HCT116 (cell line): ENCODE measurements at regions not wholly inside any gene's neighbourhood (a gene's known extent, or its start where the extent isn't known, plus 50 kb on each side); places are given as distances from the start of the nearest gene placed in this dataset.

Source experiments
- ATAC-seq: fragments of 200-7000 bp; cut with Tn5 transposase; 2 replicates; pipeline ENCODE4 v1.9.1; 2020; ENCODE audit warnings: mild to moderate bottlenecking, moderate library complexity
- BruUV-seq: library from RNA; stranded (reverse); fragments of 400-500 nt; replicated peaks from 2 replicates; lab custom pipeline; 2021; lab: Mats Ljungman, UMichigan
- CTCF ChIA-PET: fragments of 300-600 bp; sonication (Branson Sonifier 250); formaldehyde crosslinking; loops from one replicate; lab custom pipeline; 2021; ENCODE audit warnings: antibody characterized with exemption; lab: Charles Lee
- POLR2A ChIA-PET: fragments of 300-600, 350-600 bp; sonication (Branson Sonifier 250); formaldehyde crosslinking; loops from one replicate; lab custom pipeline; 2021; ENCODE audit warnings: antibody characterized with exemption; lab: Charles Lee
- RAD21 ChIA-PET, 2 experiments: fragments of 300-600 bp; sonication (Branson Sonifier 250); formaldehyde crosslinking; loops; one replicate each; lab custom pipeline; 2023; ENCODE audit warnings: low total read pairs in 2 of 2; ENCODE audit not compliant: uncharacterized antibody in 2 of 2, unreplicated experiment in 2 of 2, low non-redundant PET in 1 of 2; lab: Charles Lee
- DNase-seq: peaks from one replicate; pipeline ENCODE4 v3.0.0-alpha.2; 2010; ENCODE audit warnings: low read depth, low spot score
- H2AFZ ChIP-seq: fragments of 200-600 bp; shearing (Covaris generic), sonication (generic); 2 replicates; pipeline ENCODE4 v1.6.1; 2017; ENCODE audit warnings: low read depth, mixed run types, mixed read lengths, antibody characterized with exemption, low read length; ENCODE audit not compliant: poor library complexity, severe bottlenecking
- H3K27ac ChIP-seq: 2 replicates; pipeline ENCODE4 v1.5.1; 2012; ENCODE audit warnings: low read depth, low read length
- H3K27me3 ChIP-seq: fragments of 200-600 bp; sonication (generic); 2 replicates; pipeline ENCODE4 v1.6.1; 2016; ENCODE audit warnings: mixed run types, low read length, mixed read lengths; ENCODE audit not compliant: insufficient read depth
- H3K36me3 ChIP-seq, 2 experiments: fragments of 200-500 bp in 1 of 2; fragments of 200-600 bp in 1 of 2; sonication (Bioruptor generic) in 1 of 2; sonication (generic) in 1 of 2; 2 replicates each; pipeline versions ENCODE4 v1.5.1 to v1.6.1; 2014 to 2016; ENCODE audit warnings: low read length in 2 of 2, inconsistent platforms in 1 of 2, mixed read lengths in 1 of 2, mixed run types in 1 of 2; ENCODE audit not compliant: insufficient read depth in 2 of 2, control insufficient read depth in 1 of 2
- H3K4me1 ChIP-seq, 2 experiments: fragments of 200-600 bp in 1 of 2; sonication (generic) in 1 of 2; 2 replicates each; pipeline versions ENCODE4 v1.5.1 to v1.6.1; 2012 to 2017; ENCODE audit warnings: low read length in 2 of 2, inconsistent platforms in 1 of 2, mild to moderate bottlenecking in 1 of 2, mixed read lengths in 1 of 2, mixed run types in 1 of 2, moderate library complexity in 1 of 2; ENCODE audit not compliant: insufficient read depth in 2 of 2, control insufficient read depth in 1 of 2
- H3K4me2 ChIP-seq: fragments of 200-600 bp; sonication (generic); 2 replicates; pipeline ENCODE4 v1.6.1; 2017; ENCODE audit warnings: mixed run types, low read length, mixed read lengths
- H3K4me3 ChIP-seq, 2 experiments: fragments of 200-600 bp in 1 of 2; sonication (generic) in 1 of 2; replicated peaks in 1 of 2; 2 replicates each; pipeline ENCODE4 v1.5.1; 2011 to 2016; ENCODE audit warnings: low read length in 2 of 2, control low read depth in 1 of 2, low read depth in 1 of 2, mild to moderate bottlenecking in 1 of 2, mixed read lengths in 1 of 2, mixed run types in 1 of 2
- H3K79me2 ChIP-seq: fragments of 200-600 bp; sonication (generic); 2 replicates; pipeline ENCODE4 v1.6.1; 2017; ENCODE audit warnings: mild to moderate bottlenecking, mixed run types, low read length, moderate library complexity, mixed read lengths; ENCODE audit not compliant: insufficient read depth
- H3K9ac ChIP-seq: fragments of 200-600 bp; sonication (generic); 2 replicates; pipeline ENCODE4 v1.6.1; 2016; ENCODE audit warnings: low read length, mixed read lengths
- H3K9me2 ChIP-seq: fragments of 200-600 bp; sonication (generic), shearing (Covaris generic); 2 replicates; pipeline ENCODE4 v1.6.1; 2017; ENCODE audit warnings: mixed run types, mild to moderate bottlenecking, moderate library complexity; ENCODE audit not compliant: insufficient read depth
- H3K9me3 ChIP-seq, 2 experiments: fragments of 200-500 bp in 1 of 2; fragments of 200-600 bp in 1 of 2; sonication (Bioruptor generic) in 1 of 2; sonication (generic) in 1 of 2; 2 replicates each; pipeline ENCODE4 v1.6.1; 2014 to 2017; ENCODE audit warnings: low read length in 2 of 2, mixed read lengths in 2 of 2, inconsistent platforms in 1 of 2, low read depth in 1 of 2, mild to moderate bottlenecking in 1 of 2, mixed run types in 1 of 2, moderate library complexity in 1 of 2; ENCODE audit not compliant: control insufficient read depth in 1 of 2, insufficient read depth in 1 of 2
- H4K20me1 ChIP-seq: fragments of 200-600 bp; sonication (generic), shearing (Covaris generic); 2 replicates; pipeline ENCODE4 v1.6.1; 2017; ENCODE audit warnings: mixed run types, mild to moderate bottlenecking, moderate library complexity; ENCODE audit not compliant: insufficient read depth
- CBX3 ChIP-seq: IDR thresholded peaks from 2 replicates; pipeline ENCODE4 v1.6.1; 2012; ENCODE audit warnings: low read depth
- CEBPB ChIP-seq: IDR thresholded peaks from 2 replicates; pipeline ENCODE4 v1.6.1; 2012; ENCODE audit warnings: low read depth
- JUND ChIP-seq: IDR thresholded peaks from 2 replicates; pipeline ENCODE4 v1.6.1; 2012
- MAX ChIP-seq: IDR thresholded peaks from 2 replicates; pipeline ENCODE4 v1.6.1; 2012
- POLR2A ChIP-seq: IDR thresholded peaks from 2 replicates; pipeline ENCODE4 v1.7.0; 2011; ENCODE audit warnings: borderline replicate concordance; ENCODE audit not compliant: insufficient read depth, insufficient read length; ENCODE audit errors: extremely low read depth
- POLR2AphosphoS5 ChIP-seq: IDR thresholded peaks from 2 replicates; pipeline ENCODE4 v1.6.1; 2011; ENCODE audit warnings: mild to moderate bottlenecking, low read depth, low read length, moderate library complexity
- RAD21 ChIP-seq: IDR thresholded peaks from 2 replicates; pipeline ENCODE4 v1.6.1; 2012; ENCODE audit warnings: low read depth, mild to moderate bottlenecking
- SIN3A ChIP-seq: IDR thresholded peaks from 2 replicates; pipeline ENCODE4 v1.6.1; 2012; ENCODE audit warnings: low read depth
- SP1 ChIP-seq: IDR thresholded peaks from 2 replicates; pipeline ENCODE4 v1.6.1; 2012; ENCODE audit warnings: low read depth
- YY1 ChIP-seq: IDR thresholded peaks from 2 replicates; pipeline ENCODE4 v1.6.1; 2011; ENCODE audit warnings: low read length, low read depth, moderate library complexity, mild to moderate bottlenecking; ENCODE audit not compliant: insufficient replicate concordance; ENCODE audit errors: extremely low read depth
- ZNF274 ChIP-seq: fragments of 200-500 bp; sonication (Bioruptor generic); IDR thresholded peaks from 2 replicates; pipeline ENCODE4 v1.6.1; 2014; ENCODE audit warnings: mild to moderate bottlenecking, low read depth, low read length, inconsistent platforms
- intact Hi-C: fragments of 100-400 bp; cut with micrococcal nuclease; formaldehyde crosslinking; loops from 2 replicates; pipeline ENCODE4 v1.10.0; 2022
- TF ChIP-seq, protein P1 (sequence below): IDR thresholded peaks from 2 replicates; pipeline ENCODE4 v1.6.1; 2012; ENCODE audit warnings: low read depth
- TF ChIP-seq, protein P2 (sequence below), 3 experiments: fragments of 200-600 bp in 1 of 3; sonication (generic) in 1 of 3; IDR thresholded peaks in 2 of 3; conservative IDR thresholded peaks in 1 of 3; 2 replicates each; pipeline ENCODE4 v1.5.1; 2012 to 2017; ENCODE audit warnings: low read depth in 2 of 3, low read length in 2 of 3, antibody characterized with exemption in 1 of 3, borderline replicate concordance in 1 of 3, control low read depth in 1 of 3, mild to moderate bottlenecking in 1 of 3, mixed read lengths in 1 of 3, mixed run types in 1 of 3, moderate library complexity in 1 of 3; ENCODE audit not compliant: insufficient read depth in 1 of 3

DNA sequence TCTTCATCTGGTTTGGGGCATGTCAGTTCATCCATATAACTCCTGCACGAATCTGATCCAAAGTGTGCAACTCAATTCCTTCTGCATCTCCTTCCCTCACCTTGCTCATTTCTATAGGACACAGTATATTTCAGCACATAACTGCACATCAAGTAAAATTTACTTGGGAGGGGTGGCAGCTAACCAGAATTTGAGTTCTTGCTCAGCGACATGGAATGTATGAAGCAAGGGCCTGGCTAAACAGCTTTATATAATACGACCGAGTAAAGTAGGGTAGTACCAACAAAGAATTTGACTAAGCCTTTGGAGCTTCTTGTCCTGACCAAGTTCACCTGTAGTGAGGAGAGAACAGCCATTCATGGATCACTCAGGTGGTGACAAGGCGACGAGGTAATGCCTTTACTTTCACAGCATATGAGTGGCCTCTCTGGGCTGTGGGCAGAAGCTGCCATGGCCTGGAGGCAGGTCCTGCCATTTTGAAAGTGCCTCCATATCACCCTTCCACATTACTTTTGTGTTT, 570.2 kb upstream of the TNP1 start:
- Histone ChIP-seq H3K9ac (no peak overlapping the region), H4K20me1 (no peaks in the 10 kb centered on the region), H3K4me2 (no peak overlapping the region), H3K27me3 (peaks cover 19% of the 10 kb centered on the region), H3K79me2 (no peaks in the 10 kb centered on the region), H3K36me3 (no peaks in the 10 kb centered on the region), H3K27ac (no peak overlapping the region), H2AFZ (no peak overlapping the region), H3K4me3 (no peak overlapping the region), H3K9me3 (no peaks in the 10 kb centered on the region), H3K4me1 (peaks cover 4% of the 10 kb centered on the region in 2 experiments; a peak in 2 of 4 replicates), H3K9me2 (no peaks in the 10 kb centered on the region)
- RAD21 ChIA-PET, result no interaction called here
- TF ChIP-seq JUND (no peak), SIN3A (no peak), YY1 (no peak), POLR2AphosphoS5 (no peak), CBX3 (no peak), SP1 (no peak), MAX (no peak), CEBPB (no peak), RAD21 (no peak), POLR2A (no peak), ZNF274 (no peak)
- TF ChIP-seq, protein P1, sequence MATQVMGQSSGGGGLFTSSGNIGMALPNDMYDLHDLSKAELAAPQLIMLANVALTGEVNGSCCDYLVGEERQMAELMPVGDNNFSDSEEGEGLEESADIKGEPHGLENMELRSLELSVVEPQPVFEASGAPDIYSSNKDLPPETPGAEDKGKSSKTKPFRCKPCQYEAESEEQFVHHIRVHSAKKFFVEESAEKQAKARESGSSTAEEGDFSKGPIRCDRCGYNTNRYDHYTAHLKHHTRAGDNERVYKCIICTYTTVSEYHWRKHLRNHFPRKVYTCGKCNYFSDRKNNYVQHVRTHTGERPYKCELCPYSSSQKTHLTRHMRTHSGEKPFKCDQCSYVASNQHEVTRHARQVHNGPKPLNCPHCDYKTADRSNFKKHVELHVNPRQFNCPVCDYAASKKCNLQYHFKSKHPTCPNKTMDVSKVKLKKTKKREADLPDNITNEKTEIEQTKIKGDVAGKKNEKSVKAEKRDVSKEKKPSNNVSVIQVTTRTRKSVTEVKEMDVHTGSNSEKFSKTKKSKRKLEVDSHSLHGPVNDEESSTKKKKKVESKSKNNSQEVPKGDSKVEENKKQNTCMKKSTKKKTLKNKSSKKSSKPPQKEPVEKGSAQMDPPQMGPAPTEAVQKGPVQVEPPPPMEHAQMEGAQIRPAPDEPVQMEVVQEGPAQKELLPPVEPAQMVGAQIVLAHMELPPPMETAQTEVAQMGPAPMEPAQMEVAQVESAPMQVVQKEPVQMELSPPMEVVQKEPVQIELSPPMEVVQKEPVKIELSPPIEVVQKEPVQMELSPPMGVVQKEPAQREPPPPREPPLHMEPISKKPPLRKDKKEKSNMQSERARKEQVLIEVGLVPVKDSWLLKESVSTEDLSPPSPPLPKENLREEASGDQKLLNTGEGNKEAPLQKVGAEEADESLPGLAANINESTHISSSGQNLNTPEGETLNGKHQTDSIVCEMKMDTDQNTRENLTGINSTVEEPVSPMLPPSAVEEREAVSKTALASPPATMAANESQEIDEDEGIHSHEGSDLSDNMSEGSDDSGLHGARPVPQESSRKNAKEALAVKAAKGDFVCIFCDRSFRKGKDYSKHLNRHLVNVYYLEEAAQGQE, result no peak
- TF ChIP-seq, protein P2, sequence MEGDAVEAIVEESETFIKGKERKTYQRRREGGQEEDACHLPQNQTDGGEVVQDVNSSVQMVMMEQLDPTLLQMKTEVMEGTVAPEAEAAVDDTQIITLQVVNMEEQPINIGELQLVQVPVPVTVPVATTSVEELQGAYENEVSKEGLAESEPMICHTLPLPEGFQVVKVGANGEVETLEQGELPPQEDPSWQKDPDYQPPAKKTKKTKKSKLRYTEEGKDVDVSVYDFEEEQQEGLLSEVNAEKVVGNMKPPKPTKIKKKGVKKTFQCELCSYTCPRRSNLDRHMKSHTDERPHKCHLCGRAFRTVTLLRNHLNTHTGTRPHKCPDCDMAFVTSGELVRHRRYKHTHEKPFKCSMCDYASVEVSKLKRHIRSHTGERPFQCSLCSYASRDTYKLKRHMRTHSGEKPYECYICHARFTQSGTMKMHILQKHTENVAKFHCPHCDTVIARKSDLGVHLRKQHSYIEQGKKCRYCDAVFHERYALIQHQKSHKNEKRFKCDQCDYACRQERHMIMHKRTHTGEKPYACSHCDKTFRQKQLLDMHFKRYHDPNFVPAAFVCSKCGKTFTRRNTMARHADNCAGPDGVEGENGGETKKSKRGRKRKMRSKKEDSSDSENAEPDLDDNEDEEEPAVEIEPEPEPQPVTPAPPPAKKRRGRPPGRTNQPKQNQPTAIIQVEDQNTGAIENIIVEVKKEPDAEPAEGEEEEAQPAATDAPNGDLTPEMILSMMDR (IDR thresholded peaks at IDR 0.05 in 2 of 3, conservative IDR thresholded peaks at IDR 0.05 in 1 of 3; ENCODE audit: borderline replicate concordance in 1 of 3, insufficient read depth in 1 of 3, low read depth in 2 of 3, low read length in 2 of 3), result no peak
- no peak for DNase-seq
- CTCF ChIA-PET, result no interaction called here
- intact Hi-C loops, result no loop called here
- ATAC-seq, result no peak
- BruUV-seq, result no TSS peak
- POLR2A ChIA-PET, result no interaction called here
